ENCODE measurements at regions not wholly inside any gene's neighbourhood (a gene's known extent, or its start where the extent isn't known, plus 50 kb on each side); places are given as distances from the start of the nearest gene placed in this dataset.

- H3K79me2 ChIP-seq (ENCODE audit: insufficient read depth, low read length) = no peaks in the 10 kb centered on the region
- DNase-seq (ENCODE audit: insufficient read length, low spot score, missing footprints) = no peak
- no peak for TF ChIP-seq CTCF (IDR thresholded peaks at IDR 0.05; ENCODE audit: extremely low read depth, low read depth, low read length)
- no peaks in the 10 kb centered on the region for H3K9me3 ChIP-seq (ENCODE audit: low read depth, low read length)
- H3K27ac ChIP-seq (ENCODE audit: low read depth, low read length) = no peak overlapping the region
- no peaks in the 10 kb centered on the region for H3K27me3 ChIP-seq (ENCODE audit: insufficient read depth, low read length)
- no peak overlapping the region for H3K4me2 ChIP-seq (ENCODE audit: insufficient read depth, low read length)
- H3K4me1 ChIP-seq (ENCODE audit: insufficient read depth, low read length) = no peaks in the 10 kb centered on the region
- H4K20me1 ChIP-seq (ENCODE audit: insufficient read depth, low read length) = no peaks in the 10 kb centered on the region
- no peak overlapping the region for H3K4me3 ChIP-seq (ENCODE audit: insufficient read depth, low read length)
- no peak overlapping the region for H2AFZ ChIP-seq (ENCODE audit: low read length)
- no peaks in the 10 kb centered on the region for H3K36me3 ChIP-seq (ENCODE audit: insufficient read depth, low read length)
Observed at GRCh38 chr7:34337163-34337562, 320.9 kb upstream of the NPSR1 start.

- peak; percentile 15 for DNase-seq (ENCODE audit: insufficient read length, low spot score, missing footprints)
- no peak overlapping the region for H3K4me3 ChIP-seq (ENCODE audit: insufficient read depth, low read length)
- no peak for TF ChIP-seq CTCF (IDR thresholded peaks at IDR 0.05; ENCODE audit: extremely low read depth, low read depth, low read length)
- H3K27me3 ChIP-seq (ENCODE audit: insufficient read depth, low read length) = no peaks in the 10 kb centered on the region
- no peak overlapping the region for H2AFZ ChIP-seq (ENCODE audit: low read length)
- H3K4me2 ChIP-seq (ENCODE audit: insufficient read depth, low read length) = no peak overlapping the region
- no peaks in the 10 kb centered on the region for H4K20me1 ChIP-seq (ENCODE audit: insufficient read depth, low read length)
- no peak overlapping the region for H3K27ac ChIP-seq (ENCODE audit: low read depth, low read length)
- H3K4me1 ChIP-seq (ENCODE audit: insufficient read depth, low read length) = no peaks in the 10 kb centered on the region
- H3K9me3 ChIP-seq (ENCODE audit: low read depth, low read length) = no peaks in the 10 kb centered on the region
- no peaks in the 10 kb centered on the region for H3K36me3 ChIP-seq (ENCODE audit: insufficient read depth, low read length)
- no peaks in the 10 kb centered on the region for H3K79me2 ChIP-seq (ENCODE audit: insufficient read depth, low read length)
Observed at GRCh38 chr7:34338961-34339526, 319.0 kb upstream of the NPSR1 start.

- Histone ChIP-seq H3K79me2 (ENCODE audit: insufficient read depth, low read length) (no peaks in the 10 kb centered on the region), H3K27ac (ENCODE audit: low read depth, low read length) (no peak overlapping the region), H4K20me1 (ENCODE audit: insufficient read depth, low read length) (no peaks in the 10 kb centered on the region), H3K4me1 (ENCODE audit: insufficient read depth, low read length) (no peaks in the 10 kb centered on the region), H3K9me3 (ENCODE audit: low read depth, low read length) (no peaks in the 10 kb centered on the region), H3K27me3 (ENCODE audit: insufficient read depth, low read length) (no peaks in the 10 kb centered on the region), H3K4me3 (ENCODE audit: insufficient read depth, low read length) (no peak overlapping the region), H3K36me3 (ENCODE audit: insufficient read depth, low read length) (no peaks in the 10 kb centered on the region), H2AFZ (ENCODE audit: low read length) (no peak overlapping the region), H3K4me2 (ENCODE audit: insufficient read depth, low read length) (no peak overlapping the region)
- peak; percentile 2 for DNase-seq (ENCODE audit: insufficient read length, low spot score, missing footprints)
- TF ChIP-seq CTCF (IDR thresholded peaks at IDR 0.05; ENCODE audit: extremely low read depth, low read depth, low read length) = no peak
Observed at GRCh38 chr7:34341326-34341725, 316.7 kb upstream of the NPSR1 start.

GRCh38 chr7:34342387-34342786, 315.6 kb upstream of the NPSR1 start:
- peak; percentile 8 for DNase-seq (ENCODE audit: insufficient read length, low spot score, missing footprints)
- Histone ChIP-seq H3K27ac (ENCODE audit: low read depth, low read length) (no peak overlapping the region), H3K9me3 (ENCODE audit: low read depth, low read length) (no peaks in the 10 kb centered on the region), H4K20me1 (ENCODE audit: insufficient read depth, low read length) (no peaks in the 10 kb centered on the region), H3K36me3 (ENCODE audit: insufficient read depth, low read length) (no peaks in the 10 kb centered on the region), H3K4me3 (ENCODE audit: insufficient read depth, low read length) (no peak overlapping the region), H3K4me1 (ENCODE audit: insufficient read depth, low read length) (no peaks in the 10 kb centered on the region), H3K79me2 (ENCODE audit: insufficient read depth, low read length) (no peaks in the 10 kb centered on the region), H3K27me3 (ENCODE audit: insufficient read depth, low read length) (no peaks in the 10 kb centered on the region), H2AFZ (ENCODE audit: low read length) (no peak overlapping the region), H3K4me2 (ENCODE audit: insufficient read depth, low read length) (no peak overlapping the region)
- TF ChIP-seq CTCF (IDR thresholded peaks at IDR 0.05; ENCODE audit: extremely low read depth, low read depth, low read length) = no peak
